ENCODE measurements at regions not wholly inside any gene's neighbourhood (a gene's known extent, or its start where the extent isn't known, plus 50 kb on each side); places are given as distances from the start of the nearest gene placed in this dataset.
"Not testable (repeated sequence)": the region's sequence is repeated elsewhere in the genome, so short reads cannot be mapped to it uniquely, and the experiment has no call there.

GRCh38 chr21:10325546-10325945, 195.8 kb upstream of the TPTE start:
- DNase-seq = peak; percentile 78

GRCh38 chr21:10326146-10326545, 195.2 kb upstream of the TPTE start:
- not testable (repeated sequence) for DNase-seq

- DNase-seq = not testable (repeated sequence)
These were observed 192.7 kb upstream of the TPTE start for GRCh38 chr21:10328646-10329045.

GRCh38 chr21:10330641-10331119, 190.7 kb upstream of the TPTE start:
- DNase-seq = not testable (repeated sequence)

GRCh38 chr21:10331134-10331533, 190.2 kb upstream of the TPTE start:
- DNase-seq = not testable (repeated sequence)

GRCh38 chr21:10332935-10333334, 188.4 kb upstream of the TPTE start:
- DNase-seq = not testable (repeated sequence)

- not testable (repeated sequence) for DNase-seq
These were observed 187.0 kb upstream of the TPTE start for GRCh38 chr21:10334391-10334790.

GRCh38 chr21:10342261-10342956, 179.0 kb upstream of the TPTE start:
- not testable (repeated sequence) for DNase-seq

- not testable (repeated sequence) for DNase-seq
These were observed 178.0 kb upstream of the TPTE start for GRCh38 chr21:10343146-10343935.

GRCh38 chr21:10344266-10344665, 177.1 kb upstream of the TPTE start:
- not testable (repeated sequence) for DNase-seq

GRCh38 chr21:10345178-10345612, 176.2 kb upstream of the TPTE start:
- DNase-seq = not testable (repeated sequence)

- DNase-seq = not testable (repeated sequence)
These were observed 175.1 kb upstream of the TPTE start for GRCh38 chr21:10346249-10346648.

GRCh38 chr21:10346933-10347615, 174.3 kb upstream of the TPTE start:
- not testable (repeated sequence) for DNase-seq

- DNase-seq = not testable (repeated sequence)
These were observed 173.7 kb upstream of the TPTE start for GRCh38 chr21:10347675-10348074.

- DNase-seq = not testable (repeated sequence)
These were observed 173.2 kb upstream of the TPTE start for GRCh38 chr21:10348150-10348549.

- DNase-seq = not testable (repeated sequence)
These were observed 166.4 kb upstream of the TPTE start for GRCh38 chr21:10354851-10355578.

- DNase-seq = not testable (repeated sequence)
These were observed 162.3 kb upstream of the TPTE start for GRCh38 chr21:10359120-10359519.

- not testable (repeated sequence) for DNase-seq
These were observed 161.5 kb upstream of the TPTE start for GRCh38 chr21:10359911-10360310.

GRCh38 chr21:10361214-10361736, 160.1 kb upstream of the TPTE start:
- not testable (repeated sequence) for DNase-seq

- not testable (repeated sequence) for DNase-seq
These were observed 158.6 kb upstream of the TPTE start for GRCh38 chr21:10362816-10363215.

- not testable (repeated sequence) for DNase-seq
These were observed 158.1 kb upstream of the TPTE start for GRCh38 chr21:10363321-10363720.

- not testable (repeated sequence) for DNase-seq
These were observed 155.2 kb upstream of the TPTE start for GRCh38 chr21:10366210-10366609.

Data from hematopoietic multipotent progenitor cell treated with erythropoietin and hydrocortisone succinate and interleukin-3 and kit ligand, for 8 days (in vitro differentiated cells).